ENCODE measurements at regions not wholly inside any gene's neighbourhood (a gene's known extent, or its start where the extent isn't known, plus 50 kb on each side); places are given as distances from the start of the nearest gene placed in this dataset.
"Not testable (repeated sequence)": the region's sequence is repeated elsewhere in the genome, so short reads cannot be mapped to it uniquely, and the experiment has no call there.

DNA sequence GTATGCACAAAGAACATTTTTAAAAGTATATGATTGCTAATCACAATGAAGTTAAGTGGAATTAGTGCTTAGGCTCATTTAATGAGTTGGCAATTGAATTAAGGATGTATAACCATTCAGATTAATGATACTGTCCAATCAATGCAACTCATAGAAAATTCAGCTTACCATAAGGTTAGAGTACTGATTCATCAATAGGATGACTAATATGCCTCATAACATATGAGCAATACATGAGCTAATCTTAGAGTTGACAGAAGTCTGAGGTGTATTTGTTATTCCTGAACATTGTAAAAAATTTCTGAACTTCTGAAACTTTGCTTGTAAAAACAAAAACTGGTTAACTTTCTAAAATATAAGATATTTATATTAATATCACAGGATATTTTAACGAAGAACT, 118.3 kb upstream of the NETO1 start:
- ChIA-PET POLR2A (ENCODE audit: low non-redundant PET) (no interaction called here), CTCF (no interaction called here)
- DNase-seq (ENCODE audit: low spot score) = peak; percentile 48
- H3K27ac ChIP-seq = no peak overlapping the region
- no peak for TF ChIP-seq CTCF (conservative IDR thresholded peaks at IDR 0.05; ENCODE audit: low read depth)

DNA sequence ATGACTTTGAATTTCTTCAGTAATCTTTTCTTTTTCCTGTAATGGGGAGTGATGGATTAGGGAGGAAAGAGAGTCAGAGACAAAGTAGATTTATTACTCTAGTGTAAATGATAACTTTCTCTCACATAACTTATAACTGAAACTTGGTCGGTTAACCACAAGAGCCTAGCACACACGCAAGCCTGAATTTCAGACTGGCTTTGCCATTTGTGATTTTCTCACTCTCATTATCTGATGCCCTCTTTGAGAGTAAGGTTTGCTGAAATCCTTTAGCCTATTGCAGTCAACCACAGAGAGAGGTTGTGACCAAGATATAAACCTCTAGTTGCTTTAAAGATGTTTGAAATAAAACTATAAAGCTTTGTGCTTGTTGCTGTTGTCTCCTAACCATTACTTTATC, 117.9 kb upstream of the NETO1 start:
- no peak overlapping the region for H3K27ac ChIP-seq
- CTCF ChIA-PET = no interaction called here
- DNase-seq (ENCODE audit: low spot score) = no peak
- no peak for TF ChIP-seq CTCF (conservative IDR thresholded peaks at IDR 0.05; ENCODE audit: low read depth)
- POLR2A ChIA-PET (ENCODE audit: low non-redundant PET) = no interaction called here

DNA sequence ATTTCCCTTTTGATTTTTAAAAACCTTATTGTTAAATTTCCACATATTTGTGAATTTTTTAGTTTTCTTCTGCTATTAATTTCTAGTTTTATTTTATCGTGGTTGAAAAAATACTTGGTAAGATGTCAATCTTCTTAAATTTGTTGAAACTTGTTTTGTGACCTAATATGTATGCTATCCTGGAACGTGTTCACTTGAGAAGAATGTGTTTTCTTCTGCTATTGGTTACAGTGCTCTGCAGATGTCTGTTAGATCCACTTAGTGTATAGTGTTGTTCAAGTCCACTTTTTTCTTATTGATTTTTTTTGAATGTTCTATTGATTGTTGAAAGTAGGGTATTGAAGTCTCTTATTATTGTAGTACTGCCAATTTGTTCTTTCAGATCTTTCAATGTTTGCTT, 116.5 kb upstream of the NETO1 start:
- CTCF ChIA-PET = no interaction called here
- no peak overlapping the region for H3K27ac ChIP-seq
- no peak for DNase-seq (ENCODE audit: low spot score)
- TF ChIP-seq CTCF (conservative IDR thresholded peaks at IDR 0.05; ENCODE audit: low read depth) = no peak
- POLR2A ChIA-PET (ENCODE audit: low non-redundant PET) = no interaction called here

DNA sequence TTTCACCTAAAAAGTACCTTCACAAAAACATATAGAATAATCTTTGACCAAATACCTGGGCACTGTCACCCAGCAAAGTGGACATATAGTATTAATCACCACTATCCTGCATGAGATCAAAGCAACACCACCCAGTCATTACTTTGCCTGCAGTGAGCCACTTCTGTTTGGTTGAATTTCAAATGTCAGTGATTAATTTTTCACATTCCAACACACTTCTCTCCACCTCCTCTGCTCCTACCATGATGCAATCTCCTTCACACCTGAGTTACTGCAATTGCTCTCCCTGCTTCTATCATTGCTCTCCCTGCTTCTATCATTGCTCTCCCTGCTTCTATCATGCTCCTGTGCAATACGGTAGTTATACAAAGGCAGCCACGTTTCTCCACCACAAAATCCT, 106.1 kb upstream of the NETO1 start:
- ChIA-PET POLR2A (ENCODE audit: low non-redundant PET) (no interaction called here), CTCF (no interaction called here)
- no peak overlapping the region for H3K27ac ChIP-seq
- no peak for TF ChIP-seq CTCF (conservative IDR thresholded peaks at IDR 0.05; ENCODE audit: low read depth)
- no peak for DNase-seq (ENCODE audit: low spot score)

GRCh38 chr18:72965616-72966015, 97.8 kb upstream of the NETO1 start:
- TF ChIP-seq CTCF (conservative IDR thresholded peaks at IDR 0.05; ENCODE audit: low read depth) = no peak
- no peak overlapping the region for H3K27ac ChIP-seq
- ChIA-PET CTCF (no interaction called here), POLR2A (ENCODE audit: low non-redundant PET) (no interaction called here)
- no peak for DNase-seq (ENCODE audit: low spot score)

DNA sequence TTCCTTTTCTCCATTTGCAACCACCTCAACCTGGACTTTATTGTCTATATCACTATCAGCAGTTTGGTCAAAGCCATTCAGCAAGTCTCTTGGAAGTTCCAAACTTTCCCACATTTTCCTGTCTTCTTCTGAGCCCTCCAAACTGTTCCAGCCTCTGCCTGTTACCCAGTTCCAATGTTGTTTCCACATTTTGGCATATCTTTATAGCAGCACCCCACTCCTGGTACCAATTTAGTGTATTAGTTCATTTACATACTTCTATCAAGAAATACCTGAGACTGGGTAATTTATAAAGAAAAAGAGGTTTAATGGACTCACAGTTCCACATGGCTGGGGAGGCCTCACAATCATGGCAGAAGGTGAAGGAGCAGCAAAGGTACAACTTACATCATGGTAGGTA, 90.4 kb upstream of the NETO1 start:
- DNase-seq (ENCODE audit: low spot score); H3K27ac ChIP-seq; CTCF ChIA-PET; POLR2A ChIA-PET (ENCODE audit: low non-redundant PET): not testable (repeated sequence)

DNA sequence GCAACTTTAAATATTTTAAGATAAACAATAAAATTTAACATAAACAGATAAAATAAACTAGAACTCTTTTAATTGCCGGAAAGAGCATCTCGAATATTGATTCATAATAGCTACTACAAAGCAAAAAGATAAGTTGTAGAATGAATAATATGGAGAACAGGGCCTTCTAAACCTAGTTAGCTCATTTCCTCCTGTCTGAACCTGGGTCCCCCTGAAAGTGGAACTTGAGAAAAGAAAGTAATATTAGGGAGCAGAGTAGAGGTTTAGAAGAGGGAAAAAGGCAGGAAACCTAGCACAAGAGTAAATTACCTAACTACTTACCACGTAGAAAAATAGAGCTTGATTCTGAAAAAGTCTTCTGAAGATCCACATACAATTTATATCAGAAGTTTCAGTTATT, 80.7 kb upstream of the NETO1 start:
- ChIA-PET CTCF (interaction anchor here (0.7 kb wide), 1 partner anchor 9 kb away, joined by 3 read pairs; no protein-coding TSS in a partner anchor), POLR2A (ENCODE audit: low non-redundant PET) (no interaction called here)
- H3K27ac ChIP-seq = no peak overlapping the region
- no peak for TF ChIP-seq CTCF (conservative IDR thresholded peaks at IDR 0.05; ENCODE audit: low read depth)
- no peak for DNase-seq (ENCODE audit: low spot score)

All from RWPE1 (cell line).